ENCODE measurements at regions not wholly inside any gene's neighbourhood (a gene's known extent, or its start where the extent isn't known, plus 50 kb on each side); places are given as distances from the start of the nearest gene placed in this dataset.

DNA sequence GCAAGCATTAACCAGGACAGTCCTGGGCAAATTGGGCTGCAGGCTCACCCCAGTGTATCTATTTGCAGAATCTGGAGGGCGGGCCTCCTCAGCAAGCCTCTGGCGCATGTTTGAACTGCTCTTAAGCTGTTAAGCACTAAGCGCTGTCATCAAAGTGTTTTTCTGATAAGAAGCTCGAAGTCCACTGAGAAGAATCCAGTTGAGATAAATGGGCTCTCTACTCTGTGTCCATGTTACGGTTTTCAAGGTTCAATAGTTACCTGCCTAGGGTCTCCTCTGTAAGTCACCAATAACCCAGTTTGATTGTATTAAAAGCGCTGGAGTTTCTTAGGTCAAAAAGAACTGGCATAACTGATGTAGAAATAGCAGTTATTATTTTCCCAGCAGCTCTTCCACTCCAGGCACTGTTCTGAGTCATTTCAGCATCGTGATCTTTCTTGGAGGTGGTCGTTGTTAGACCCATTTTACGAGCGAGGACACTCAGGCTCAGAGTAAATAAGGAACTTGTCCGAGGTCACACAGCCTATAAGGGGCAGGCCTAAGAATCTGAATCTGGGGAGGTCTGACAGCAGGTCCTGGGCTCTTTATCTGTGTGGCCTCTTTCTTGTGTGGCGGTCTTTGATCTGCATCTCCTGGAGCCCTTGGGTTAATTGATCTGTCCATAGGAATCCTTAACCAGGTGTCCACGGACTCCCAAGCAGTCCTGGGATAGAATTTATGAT is 207.4 kb upstream of the ZNF217 start:
- DNase-seq (ENCODE audit: low spot score in 2 of 2): no peak
- intact Hi-C loops (cut with DNase I): no loop called here
- Histone ChIP-seq H3K9me3 (no peaks in the 10 kb centered on the region), H3K27me3 (no peaks in the 10 kb centered on the region), H3K4me1 (no peaks in the 10 kb centered on the region), H3K27ac (no peak overlapping the region), H3K4me3 (no peak overlapping the region), H3K36me3 (no peaks in the 10 kb centered on the region)
- TF ChIP-seq, protein P1, sequence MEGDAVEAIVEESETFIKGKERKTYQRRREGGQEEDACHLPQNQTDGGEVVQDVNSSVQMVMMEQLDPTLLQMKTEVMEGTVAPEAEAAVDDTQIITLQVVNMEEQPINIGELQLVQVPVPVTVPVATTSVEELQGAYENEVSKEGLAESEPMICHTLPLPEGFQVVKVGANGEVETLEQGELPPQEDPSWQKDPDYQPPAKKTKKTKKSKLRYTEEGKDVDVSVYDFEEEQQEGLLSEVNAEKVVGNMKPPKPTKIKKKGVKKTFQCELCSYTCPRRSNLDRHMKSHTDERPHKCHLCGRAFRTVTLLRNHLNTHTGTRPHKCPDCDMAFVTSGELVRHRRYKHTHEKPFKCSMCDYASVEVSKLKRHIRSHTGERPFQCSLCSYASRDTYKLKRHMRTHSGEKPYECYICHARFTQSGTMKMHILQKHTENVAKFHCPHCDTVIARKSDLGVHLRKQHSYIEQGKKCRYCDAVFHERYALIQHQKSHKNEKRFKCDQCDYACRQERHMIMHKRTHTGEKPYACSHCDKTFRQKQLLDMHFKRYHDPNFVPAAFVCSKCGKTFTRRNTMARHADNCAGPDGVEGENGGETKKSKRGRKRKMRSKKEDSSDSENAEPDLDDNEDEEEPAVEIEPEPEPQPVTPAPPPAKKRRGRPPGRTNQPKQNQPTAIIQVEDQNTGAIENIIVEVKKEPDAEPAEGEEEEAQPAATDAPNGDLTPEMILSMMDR (IDR thresholded peaks at IDR 0.05): no peak

DNA sequence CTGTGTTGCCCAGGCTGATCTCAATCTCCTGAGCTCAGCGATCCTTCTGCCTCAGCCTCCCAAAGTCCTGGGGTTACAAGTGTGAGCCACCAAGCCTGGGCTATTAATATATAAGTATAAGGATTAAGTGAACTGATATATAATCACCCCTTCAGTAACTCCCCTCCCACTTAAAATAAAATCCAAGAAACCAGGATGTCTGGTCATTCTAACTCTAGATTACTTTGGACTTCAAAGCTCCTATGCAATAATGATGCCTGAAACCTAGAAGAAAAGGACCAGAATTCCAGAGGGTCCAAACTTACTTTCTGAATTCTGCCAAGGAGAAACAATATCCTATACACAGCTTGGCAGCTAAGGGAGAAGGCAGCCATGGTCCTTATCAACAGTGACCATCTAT is 206.8 kb upstream of the ZNF217 start:
- Histone ChIP-seq H3K4me3 (no peak overlapping the region), H3K9me3 (no peaks in the 10 kb centered on the region), H3K4me1 (no peaks in the 10 kb centered on the region), H3K27ac (no peak overlapping the region), H3K36me3 (no peaks in the 10 kb centered on the region), H3K27me3 (no peaks in the 10 kb centered on the region)
- DNase-seq (ENCODE audit: low spot score in 2 of 2): no peak
- intact Hi-C loops (cut with DNase I): no loop called here
- TF ChIP-seq, protein P1 (IDR thresholded peaks at IDR 0.05): no peak

DNA sequence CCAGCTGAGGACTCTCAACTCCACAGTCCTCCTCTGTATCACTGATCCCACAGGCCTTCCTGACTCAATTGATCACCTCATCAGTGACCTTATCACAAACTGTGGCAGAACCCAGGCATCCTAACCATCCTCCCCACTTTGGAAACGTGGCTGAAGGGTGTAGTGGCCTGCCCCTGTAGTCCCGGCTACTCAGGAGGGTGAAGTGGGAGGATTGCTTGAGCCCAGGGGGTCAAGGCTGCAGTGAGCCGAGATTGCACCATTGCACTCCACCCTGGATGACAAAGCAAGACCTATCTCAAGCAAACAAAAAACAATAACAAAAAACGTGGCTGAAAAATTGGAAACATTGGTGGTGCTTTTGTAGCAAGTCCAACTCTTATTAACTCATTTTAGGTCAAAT is 203.4 kb upstream of the ZNF217 start:
- Histone ChIP-seq H3K4me1 (no peaks in the 10 kb centered on the region), H3K27me3 (no peaks in the 10 kb centered on the region), H3K36me3 (no peaks in the 10 kb centered on the region), H3K9me3 (no peaks in the 10 kb centered on the region), H3K27ac (no peak overlapping the region), H3K4me3 (no peak overlapping the region)
- no peak for DNase-seq (ENCODE audit: low spot score in 2 of 2)
- TF ChIP-seq, protein P1 (IDR thresholded peaks at IDR 0.05): no peak
- intact Hi-C loops (cut with DNase I): no loop called here

DNA sequence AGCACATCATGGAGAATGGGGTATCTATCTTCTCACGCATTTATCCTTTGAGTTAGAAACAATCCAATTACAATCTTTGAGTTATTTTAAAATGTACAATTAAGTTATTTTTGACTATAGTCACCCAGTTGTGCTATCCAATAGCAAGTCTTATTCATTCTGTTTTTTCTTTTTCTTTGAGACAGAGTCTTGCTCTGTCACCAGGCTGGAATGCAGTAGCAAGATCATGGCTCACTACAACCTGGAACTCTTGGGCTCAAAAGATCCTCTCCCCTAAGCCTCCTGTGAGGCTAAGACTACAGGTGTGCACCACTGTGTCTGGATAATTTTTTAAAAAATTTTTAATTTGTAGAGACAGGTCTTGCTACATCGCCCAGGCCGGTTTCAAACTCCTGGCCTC is 201.5 kb upstream of the ZNF217 start:
- H3K4me1 ChIP-seq: no peaks in the 10 kb centered on the region
- no peak for DNase-seq (ENCODE audit: low spot score in 2 of 2)
- H3K4me3 ChIP-seq: no peak overlapping the region
- no peak overlapping the region for H3K27ac ChIP-seq
- TF ChIP-seq, protein P1 (IDR thresholded peaks at IDR 0.05): no peak
- no peaks in the 10 kb centered on the region for H3K36me3 ChIP-seq
- intact Hi-C loops (cut with DNase I): no loop called here
- H3K27me3 ChIP-seq: no peaks in the 10 kb centered on the region
- no peaks in the 10 kb centered on the region for H3K9me3 ChIP-seq

DNA sequence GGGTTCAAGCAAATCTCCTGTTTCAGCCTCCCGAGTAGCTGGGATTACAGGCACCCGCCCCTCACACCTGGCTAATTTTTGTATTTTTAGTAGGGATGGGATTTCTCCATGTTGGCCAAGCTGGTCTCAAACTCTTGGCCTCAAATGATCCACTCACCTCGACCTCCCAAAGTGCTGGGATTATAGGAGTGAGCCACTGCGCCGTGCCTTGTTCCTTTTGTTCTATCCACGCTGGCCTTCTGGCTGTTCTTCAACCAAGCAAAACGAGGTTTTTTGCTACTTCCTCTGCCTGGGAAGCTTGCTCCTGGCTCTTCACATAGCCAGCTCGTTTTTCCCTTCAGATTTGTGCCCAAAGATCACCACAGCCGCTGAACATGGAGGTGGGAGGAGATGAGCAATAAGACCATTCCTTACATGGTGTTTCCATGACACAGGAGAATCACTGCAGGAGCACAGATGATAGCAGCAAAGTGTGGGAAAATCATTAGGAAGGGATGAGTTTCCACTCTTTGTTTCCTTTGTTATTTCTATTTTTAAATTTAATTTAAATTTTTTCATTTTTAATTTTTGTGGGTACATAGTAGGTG is 201.0 kb upstream of the ZNF217 start:
- H3K9me3 ChIP-seq: no peaks in the 10 kb centered on the region
- H3K4me3 ChIP-seq: no peak overlapping the region
- intact Hi-C loops (cut with DNase I): no loop called here
- no peak overlapping the region for H3K27ac ChIP-seq
- H3K27me3 ChIP-seq: no peaks in the 10 kb centered on the region
- TF ChIP-seq, protein P1 (IDR thresholded peaks at IDR 0.05): no peak
- H3K36me3 ChIP-seq: no peaks in the 10 kb centered on the region
- no peaks in the 10 kb centered on the region for H3K4me1 ChIP-seq
- DNase-seq (ENCODE audit: low spot score in 2 of 2): no peak

Data from ascending aorta (tissue), 2 donors.